HG02938 (cell line): ENCODE measurements at regions not wholly inside any gene's neighbourhood (a gene's known extent, or its start where the extent isn't known, plus 50 kb on each side); places are given as distances from the start of the nearest gene placed in this dataset.

Experiments
- ATAC-seq: cut with Tn5 transposase; IDR thresholded peaks from one replicate; pipeline ENCODE4 v1.9.1; 2021; ENCODE audit warnings: mild to moderate bottlenecking, moderate library complexity; ENCODE audit not compliant: unreplicated experiment

DNA sequence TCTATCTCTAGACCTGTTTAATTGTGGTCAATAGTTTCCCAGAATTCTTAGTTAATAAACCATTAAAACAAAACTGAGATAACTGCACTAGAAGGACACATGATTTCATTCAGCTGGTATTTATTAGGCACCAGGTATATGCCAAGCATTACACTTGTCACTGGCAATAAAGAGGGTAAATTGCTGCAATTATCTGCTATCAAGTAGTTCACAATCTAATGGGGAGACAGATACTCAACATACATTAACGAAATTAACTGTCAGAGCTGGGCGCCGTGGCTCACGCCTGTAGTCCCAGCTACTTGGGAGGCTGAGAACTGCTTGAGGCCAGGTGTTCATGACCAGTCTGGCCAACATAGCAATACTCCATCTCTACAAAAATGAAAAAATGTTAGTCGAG is 71.7 kb upstream of the WIPF1 start:
- no peak for ATAC-seq

DNA sequence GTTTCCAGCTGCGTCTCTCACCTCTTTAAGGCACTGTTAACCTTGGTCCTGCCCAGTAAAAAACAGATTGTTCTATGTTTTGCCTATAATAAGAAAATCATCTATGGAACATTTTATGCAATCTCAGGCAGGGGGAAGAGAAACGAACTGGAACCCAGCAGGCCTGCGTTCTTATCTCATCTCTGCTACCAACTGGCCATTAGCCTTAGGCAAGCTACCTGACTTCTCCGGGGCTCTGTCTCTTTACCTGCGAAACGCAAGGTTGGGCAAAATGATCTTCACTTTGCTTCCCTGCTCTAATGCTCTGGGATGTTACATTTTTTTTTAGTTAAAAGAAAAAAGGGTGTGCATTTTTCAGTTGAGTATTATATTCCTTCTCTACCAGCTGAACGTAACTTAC is 70.5 kb upstream of the WIPF1 start:
- no peak for ATAC-seq

- ATAC-seq = no peak
These were observed 69.8 kb upstream of the WIPF1 start for GRCh38 chr2:174667250-174667860.

DNA sequence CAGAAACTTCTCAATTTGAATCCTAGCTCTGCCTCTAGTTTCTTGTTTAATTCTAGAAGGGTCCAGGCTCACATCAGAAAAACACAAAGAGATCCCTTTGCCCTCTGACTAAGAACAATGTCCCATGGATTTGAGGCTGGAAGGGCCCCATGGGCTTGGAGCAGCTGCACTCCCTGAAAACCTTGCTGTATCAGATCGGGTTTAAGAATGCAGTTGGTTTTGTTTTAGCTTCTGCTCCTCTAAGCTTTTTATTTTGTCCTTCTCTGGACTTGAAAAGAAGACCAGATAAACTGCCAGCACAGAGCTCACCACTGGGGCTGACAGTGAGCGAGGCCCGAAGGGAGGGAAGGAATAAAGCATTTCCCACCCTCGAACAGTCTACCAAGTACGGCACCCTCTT is 69.2 kb upstream of the WIPF1 start:
- ATAC-seq = no peak

DNA sequence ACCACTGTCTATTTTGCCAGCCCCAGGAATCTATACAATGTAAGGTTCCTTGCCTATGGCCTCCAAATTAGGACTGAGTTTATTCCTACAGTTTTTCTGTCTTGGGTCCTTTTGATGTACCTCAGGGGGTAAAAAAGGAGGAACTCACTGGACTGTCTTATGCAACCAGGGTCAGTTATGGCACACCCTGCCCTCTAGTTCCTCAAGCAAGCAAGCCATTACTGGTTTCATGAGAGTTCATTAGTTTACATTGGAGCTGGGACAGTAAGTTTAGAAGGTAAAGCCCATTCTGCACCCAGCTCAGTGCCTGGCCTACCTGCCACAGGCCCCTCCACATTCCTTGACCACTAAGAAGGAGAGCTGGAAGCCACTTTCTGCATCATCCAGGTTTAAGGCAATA is 68.7 kb upstream of the WIPF1 start:
- ATAC-seq = no peak

- ATAC-seq = no peak
These were observed 66.6 kb upstream of the WIPF1 start for GRCh38 chr2:174664084-174664759.

GRCh38 chr2:174663550-174663949 is 65.9 kb upstream of the WIPF1 start:
- no peak for ATAC-seq

GRCh38 chr2:174662859-174663258 is 65.3 kb upstream of the WIPF1 start:
- no peak for ATAC-seq

DNA sequence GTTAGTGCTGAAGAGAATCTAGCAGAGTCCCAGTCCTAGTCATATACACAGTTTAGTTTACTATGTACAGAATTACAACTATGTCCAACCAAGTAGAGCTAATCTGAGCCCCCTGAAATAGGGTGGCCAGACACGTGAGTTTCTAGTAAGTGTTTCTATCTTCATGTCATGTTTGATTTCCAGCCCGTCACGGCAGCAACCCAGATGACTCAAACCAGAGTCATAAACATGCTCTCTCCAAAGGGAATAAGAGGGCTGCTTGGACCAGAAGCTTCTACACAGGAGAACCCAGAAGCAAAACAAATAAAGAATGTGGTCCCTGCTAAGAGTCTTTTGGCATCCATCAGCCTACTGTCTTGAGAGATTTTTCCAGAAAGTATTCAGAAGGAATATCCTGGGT is 64.9 kb upstream of the WIPF1 start:
- no peak for ATAC-seq

GRCh38 chr2:174660984-174661675 is 63.5 kb upstream of the WIPF1 start:
- ATAC-seq = no peak

- no peak for ATAC-seq
These were observed 61.7 kb upstream of the WIPF1 start for GRCh38 chr2:174659069-174659900.

DNA sequence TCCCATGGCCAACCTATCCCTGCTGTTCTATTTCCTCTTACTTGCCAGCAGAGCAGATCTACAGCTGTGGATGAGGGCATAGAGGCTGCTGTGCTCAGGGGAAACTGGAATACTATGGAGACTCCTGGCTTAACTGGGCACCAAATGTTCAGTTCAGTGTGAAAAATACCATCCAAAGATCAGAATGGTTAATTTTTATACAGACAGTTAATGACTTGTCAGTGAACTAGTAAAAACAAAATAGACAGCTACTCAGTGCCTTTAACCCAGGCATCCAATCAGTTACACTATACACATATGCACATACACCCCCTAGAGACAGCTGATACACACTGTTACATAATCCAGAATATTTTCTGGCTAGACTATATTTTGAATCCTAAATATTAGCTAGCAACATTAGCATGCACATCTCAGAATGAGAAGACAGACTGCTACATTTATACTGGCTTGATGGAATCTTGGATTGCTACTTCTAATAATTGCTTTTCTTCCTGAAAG is 59.1 kb upstream of the WIPF1 start:
- no peak for ATAC-seq

GRCh38 chr2:174656035-174656434 is 58.4 kb upstream of the WIPF1 start:
- ATAC-seq = no peak

- no peak for ATAC-seq
These were observed 56.9 kb upstream of the WIPF1 start for GRCh38 chr2:174654419-174654941.

- ATAC-seq = no peak
These were observed 51.3 kb upstream of the WIPF1 start for GRCh38 chr2:174648896-174649295.
